ENCODE measurements at regions not wholly inside any gene's neighbourhood (a gene's known extent, or its start where the extent isn't known, plus 50 kb on each side); places are given as distances from the start of the nearest gene placed in this dataset.
"Not testable (repeated sequence)": the region's sequence is repeated elsewhere in the genome, so short reads cannot be mapped to it uniquely, and the experiment has no call there.

DNA sequence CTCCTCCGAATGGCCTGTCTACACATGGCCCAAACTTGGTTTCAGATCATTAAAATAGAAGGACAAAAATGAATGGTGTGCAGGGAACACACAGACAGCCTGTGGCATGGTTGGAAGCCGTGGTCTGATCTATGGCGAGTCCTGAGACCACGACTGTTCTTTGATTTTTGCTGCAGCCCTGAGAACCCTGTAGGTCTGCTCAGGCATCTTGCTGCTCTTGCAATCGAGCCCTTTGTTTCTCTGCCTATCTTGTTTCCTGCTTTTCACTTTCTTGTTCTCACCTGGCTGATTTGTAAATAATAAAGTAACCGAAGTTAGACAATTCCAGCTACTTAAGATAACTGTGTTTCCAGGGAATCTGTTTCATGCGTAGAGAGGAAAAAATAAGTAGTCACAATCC is 54.1 kb upstream of the NBPF9 start:
- FAIRE-seq: not testable (repeated sequence)

DNA sequence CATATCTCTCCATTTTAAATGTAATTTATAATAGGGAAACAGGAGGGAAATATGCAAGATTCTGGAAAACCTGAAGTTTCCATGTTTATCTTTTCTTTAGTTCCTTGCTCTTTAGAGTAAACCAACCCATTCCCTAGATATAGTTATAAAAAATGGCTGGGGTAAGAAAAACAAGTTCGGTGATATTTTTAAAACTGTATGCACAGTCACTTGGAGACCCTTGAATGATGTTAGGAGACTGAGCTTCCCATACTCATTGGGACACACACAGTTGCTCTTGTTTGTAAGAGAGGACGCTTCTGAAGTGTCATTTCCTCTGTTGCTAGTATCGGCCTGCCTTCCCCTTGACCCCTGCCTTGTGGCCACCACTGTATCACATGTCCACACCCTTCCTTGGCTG is 55.0 kb upstream of the NBPF9 start:
- not testable (repeated sequence) for FAIRE-seq

GRCh38 chr1:149163063-149163444 is 59.7 kb upstream of the NBPF9 start:
- FAIRE-seq: not testable (repeated sequence)

GRCh38 chr1:149174765-149175164 is 71.4 kb upstream of the NBPF9 start:
- FAIRE-seq: not testable (repeated sequence)

DNA sequence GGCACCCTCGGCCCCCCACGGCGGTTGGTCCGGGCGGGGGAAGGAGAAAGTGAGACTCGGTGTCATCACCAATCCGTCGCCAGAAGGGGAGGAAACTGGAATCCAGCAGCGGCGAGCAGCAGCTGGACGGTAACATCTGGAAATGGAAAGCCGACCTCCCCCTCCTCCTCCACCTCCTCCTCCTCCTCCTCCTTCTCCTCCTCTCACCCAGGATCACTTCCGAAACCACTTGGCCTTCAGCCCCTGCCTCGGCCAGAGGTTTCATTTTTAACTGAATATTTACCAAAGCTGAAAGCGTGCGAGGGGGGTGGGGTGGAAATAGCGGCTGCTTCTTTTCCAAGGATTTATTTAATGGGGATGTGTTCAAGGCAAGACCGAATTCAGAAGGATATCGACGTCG is 72.5 kb upstream of the NBPF9 start:
- FAIRE-seq: not testable (repeated sequence)

- FAIRE-seq: not testable (repeated sequence)
These were observed 73.3 kb upstream of the NBPF9 start for GRCh38 chr1:149176453-149177316.

DNA sequence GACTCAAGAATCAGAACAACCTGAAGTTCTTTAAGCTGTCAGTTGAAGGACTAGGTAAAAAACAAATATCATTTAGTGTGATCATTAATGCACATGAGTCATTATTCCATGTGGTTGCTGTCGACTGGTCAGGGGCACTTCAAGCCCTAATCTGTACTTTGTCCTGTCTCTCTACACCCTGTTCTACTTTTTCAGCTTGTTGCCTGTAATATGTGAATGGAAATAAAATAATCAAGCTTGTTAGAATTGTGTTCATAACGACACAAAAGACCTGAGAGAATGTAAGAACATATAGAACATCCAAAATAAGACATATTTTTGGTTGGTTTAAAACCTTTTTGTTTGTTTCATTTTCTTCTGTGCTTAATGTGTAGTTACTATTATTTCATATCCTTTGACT is 87.4 kb upstream of the NBPF9 start:
- FAIRE-seq: not testable (repeated sequence)

GRCh38 chr1:149196651-149197050 is 93.3 kb upstream of the NBPF9 start:
- FAIRE-seq: not testable (repeated sequence)

DNA sequence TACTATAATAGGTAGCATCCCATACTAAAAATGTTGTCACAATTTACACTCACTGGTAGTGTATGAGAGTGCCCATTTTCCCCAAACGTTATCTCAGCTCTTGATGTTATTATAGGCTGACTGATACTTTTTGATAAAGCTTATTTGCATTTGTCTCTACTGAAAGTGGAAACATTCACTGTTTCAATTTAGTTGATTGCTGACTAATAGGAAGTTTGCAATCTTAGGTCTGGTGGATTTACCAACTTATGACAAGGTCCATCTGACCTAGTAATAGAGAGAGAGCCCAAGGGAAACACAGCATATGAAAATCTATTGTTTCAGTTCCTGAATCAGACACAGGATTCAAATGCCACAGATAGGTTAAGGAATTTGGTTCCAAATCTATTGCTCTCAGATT is 97.2 kb upstream of the NBPF9 start:
- not testable (repeated sequence) for FAIRE-seq

GRCh38 chr1:149202283-149202682 is 98.9 kb upstream of the NBPF9 start:
- not testable (repeated sequence) for FAIRE-seq

- not testable (repeated sequence) for FAIRE-seq
These were observed 101.0 kb upstream of the NBPF9 start for GRCh38 chr1:149204396-149204795.

- FAIRE-seq: not testable (repeated sequence)
These were observed 105.5 kb upstream of the NBPF9 start for GRCh38 chr1:149208836-149209235.

- not testable (repeated sequence) for FAIRE-seq
These were observed 108.5 kb upstream of the NBPF9 start for GRCh38 chr1:149211757-149212420.

- FAIRE-seq: not testable (repeated sequence)
These were observed 109.6 kb upstream of the NBPF9 start for GRCh38 chr1:149212946-149213345.

GRCh38 chr1:149213673-149214072 is 110.3 kb upstream of the NBPF9 start:
- FAIRE-seq: not testable (repeated sequence)

GRCh38 chr1:149218080-149218988 is 115.0 kb upstream of the NBPF9 start:
- not testable (repeated sequence) for FAIRE-seq

GRCh38 chr1:149219539-149219938 is 116.2 kb upstream of the NBPF9 start:
- not testable (repeated sequence) for FAIRE-seq

DNA sequence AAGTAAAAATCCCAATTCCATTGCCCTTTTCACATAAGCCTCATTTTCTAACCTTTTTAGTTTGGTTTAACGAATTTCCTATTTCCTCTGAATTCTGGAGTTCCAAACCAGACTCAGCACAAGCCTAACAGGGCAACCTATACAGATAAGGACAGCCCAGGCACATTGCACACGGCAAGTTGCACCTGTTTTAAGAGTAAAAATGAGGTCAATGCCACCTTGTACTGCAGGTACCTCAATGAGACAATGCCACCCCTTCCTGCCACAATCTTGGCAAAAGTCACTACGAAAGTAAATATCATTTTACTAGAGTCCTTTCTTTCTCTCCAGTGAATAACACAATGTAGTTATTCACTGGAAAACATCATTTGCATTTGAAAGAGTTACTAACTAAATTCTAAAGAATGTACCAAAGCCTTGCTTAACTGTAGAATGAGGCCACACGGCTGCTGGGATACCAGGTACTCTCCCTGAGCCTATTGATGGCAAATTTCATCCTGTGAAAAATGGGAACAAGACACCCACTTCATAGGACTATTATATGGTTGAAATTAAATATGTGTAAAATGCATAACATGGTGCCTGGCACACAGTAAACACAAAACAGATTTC is 117.2 kb upstream of the NBPF9 start:
- FAIRE-seq: not testable (repeated sequence)

GRCh38 chr1:149227933-149228665 is 124.7 kb upstream of the NBPF9 start:
- FAIRE-seq: not testable (repeated sequence)

DNA sequence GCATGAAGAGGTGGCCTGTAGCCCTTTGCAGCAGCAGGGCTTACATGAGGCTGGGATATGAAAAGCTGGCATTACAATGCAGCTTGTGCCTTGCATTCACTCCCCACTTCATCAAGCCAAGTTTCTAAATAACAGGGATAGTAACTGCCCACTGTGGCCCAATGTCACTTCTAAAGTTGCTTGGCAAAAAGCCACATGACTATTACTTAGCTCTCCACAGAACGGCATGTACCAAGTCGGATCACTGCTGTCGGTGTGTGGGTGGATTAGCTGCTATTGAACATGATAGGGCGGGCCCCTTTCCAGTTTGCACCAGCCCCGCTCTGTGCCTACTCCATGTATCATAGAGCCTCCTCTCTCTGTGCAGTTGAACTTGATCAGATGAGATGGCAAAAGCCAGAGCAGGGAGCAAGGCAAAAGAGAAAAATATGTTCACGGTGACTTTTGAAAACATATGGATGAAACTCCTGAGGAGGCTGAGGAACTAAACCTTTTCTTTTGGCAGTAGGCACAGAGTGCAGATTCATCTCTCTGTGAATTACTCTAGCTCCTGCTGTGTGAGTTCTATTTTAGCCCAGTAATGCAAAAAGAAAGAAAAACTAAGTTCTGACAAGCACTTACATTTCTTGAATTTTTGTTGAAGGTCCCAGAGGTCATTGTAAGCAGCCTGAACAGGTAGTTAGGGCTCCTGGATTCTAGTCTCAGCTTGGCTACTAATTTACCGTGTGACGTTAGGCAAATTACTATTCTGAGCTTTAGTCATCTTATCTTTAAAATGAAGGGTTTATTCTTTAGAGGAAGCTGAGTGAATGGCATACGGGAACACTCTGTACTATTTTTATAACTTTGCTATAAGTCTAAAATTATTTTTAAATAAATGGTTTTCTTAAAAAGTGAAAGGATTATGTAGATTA is 125.6 kb upstream of the NBPF9 start:
- not testable (repeated sequence) for FAIRE-seq

GRCh38 chr1:149229813-149230212 is 126.5 kb upstream of the NBPF9 start:
- FAIRE-seq: not testable (repeated sequence)

Measured in TTC549 (cell line).